ENCODE measurements at regions not wholly inside any gene's neighbourhood (a gene's known extent, or its start where the extent isn't known, plus 50 kb on each side); places are given as distances from the start of the nearest gene placed in this dataset.

GRCh38 chr16:66166490-66166889 lies 200.0 kb upstream of the CDH5 start:
- H3K9me3 ChIP-seq (ENCODE audit: low read length) = no peaks in the 10 kb centered on the region
- ChIA-PET POLR2A (ENCODE audit: unreplicated experiment) (no interaction called here), CTCF (no interaction called here)
- no peak overlapping the region for H2AFZ ChIP-seq (ENCODE audit: low read length)
- DNase-seq = no peak
- no peak for ATAC-seq
- H4K20me1 ChIP-seq (ENCODE audit: low read length) = no peaks in the 10 kb centered on the region
- no TSS peak for BruUV-seq (replicated peaks)
- no peaks in the 10 kb centered on the region for H3K9me2 ChIP-seq (replicated peaks; ENCODE audit: low read length)
- no peaks in the 10 kb centered on the region for H3F3A ChIP-seq (ENCODE audit: low read length, unreplicated experiment)
- no peaks in the 10 kb centered on the region for H3K79me2 ChIP-seq (ENCODE audit: low read length)
- no peak overlapping the region for H3K27ac ChIP-seq (ENCODE audit: low read length)
- intact Hi-C loops (cut with micrococcal nuclease) = no loop called here
- H3K4me2 ChIP-seq (ENCODE audit: low read length) = no peak overlapping the region
- H3K4me1 ChIP-seq (ENCODE audit: insufficient read depth, low read length) = no peaks in the 10 kb centered on the region
- H3K36me3 ChIP-seq (ENCODE audit: low read depth, low read length) = no peaks in the 10 kb centered on the region
- no peak overlapping the region for H3K4me3 ChIP-seq (ENCODE audit: low read length)
- H3K27me3 ChIP-seq (ENCODE audit: low read length) = no peaks in the 10 kb centered on the region
- no peak overlapping the region for H3K9ac ChIP-seq (ENCODE audit: low read length)
- TF ChIP-seq CTCF (conservative IDR thresholded peaks at IDR 0.05; ENCODE audit: low read depth, low read length) = no peak
- TF ChIP-seq EZH2phosphoT487 (IDR thresholded peaks at IDR 0.05; ENCODE audit: borderline replicate concordance, low read length) = no peak
- no peak for TF ChIP-seq EZH2 (IDR thresholded peaks at IDR 0.05; ENCODE audit: low read length, unreplicated experiment)

- ATAC-seq (no peak), DNase-seq (no peak)
- H3K36me3 ChIP-seq (ENCODE audit: low read depth, low read length) = no peaks in the 10 kb centered on the region
- H4K20me1 ChIP-seq (ENCODE audit: low read length) = no peaks in the 10 kb centered on the region
- no peak overlapping the region for H3K4me2 ChIP-seq (ENCODE audit: low read length)
- no peaks in the 10 kb centered on the region for H3K27me3 ChIP-seq (ENCODE audit: low read length)
- ChIA-PET CTCF (no interaction called here), POLR2A (ENCODE audit: unreplicated experiment) (no interaction called here)
- H3K4me1 ChIP-seq (ENCODE audit: insufficient read depth, low read length) = no peaks in the 10 kb centered on the region
- TF ChIP-seq EZH2phosphoT487 (IDR thresholded peaks at IDR 0.05; ENCODE audit: borderline replicate concordance, low read length) = no peak
- no peak for TF ChIP-seq CTCF (conservative IDR thresholded peaks at IDR 0.05; ENCODE audit: low read depth, low read length)
- no peak for TF ChIP-seq EZH2 (IDR thresholded peaks at IDR 0.05; ENCODE audit: low read length, unreplicated experiment)
- no peaks in the 10 kb centered on the region for H3F3A ChIP-seq (ENCODE audit: low read length, unreplicated experiment)
- H3K9ac ChIP-seq (ENCODE audit: low read length) = no peak overlapping the region
- H3K9me2 ChIP-seq (replicated peaks; ENCODE audit: low read length) = no peaks in the 10 kb centered on the region
- no peaks in the 10 kb centered on the region for H3K79me2 ChIP-seq (ENCODE audit: low read length)
- no peak overlapping the region for H3K4me3 ChIP-seq (ENCODE audit: low read length)
- BruUV-seq (replicated peaks) = no TSS peak
- H3K9me3 ChIP-seq (ENCODE audit: low read length) = no peaks in the 10 kb centered on the region
- intact Hi-C loops (cut with micrococcal nuclease) = no loop called here
- no peak overlapping the region for H3K27ac ChIP-seq (ENCODE audit: low read length)
- H2AFZ ChIP-seq (ENCODE audit: low read length) = no peak overlapping the region
These were observed 200.6 kb upstream of the CDH5 start for GRCh38 chr16:66165879-66166278.

GRCh38 chr16:66164581-66165247 lies 201.8 kb upstream of the CDH5 start:
- Histone ChIP-seq H3F3A (ENCODE audit: low read length, unreplicated experiment) (no peaks in the 10 kb centered on the region), H3K36me3 (ENCODE audit: low read depth, low read length) (no peaks in the 10 kb centered on the region), H2AFZ (ENCODE audit: low read length) (no peak overlapping the region), H3K4me2 (ENCODE audit: low read length) (no peak overlapping the region), H3K4me1 (ENCODE audit: insufficient read depth, low read length) (no peaks in the 10 kb centered on the region), H3K4me3 (ENCODE audit: low read length) (no peak overlapping the region), H3K9me2 (replicated peaks; ENCODE audit: low read length) (no peaks in the 10 kb centered on the region), H3K79me2 (ENCODE audit: low read length) (no peaks in the 10 kb centered on the region), H3K27ac (ENCODE audit: low read length) (no peak overlapping the region), H3K9ac (ENCODE audit: low read length) (no peak overlapping the region), H3K9me3 (ENCODE audit: low read length) (no peaks in the 10 kb centered on the region), H3K27me3 (ENCODE audit: low read length) (no peaks in the 10 kb centered on the region), H4K20me1 (ENCODE audit: low read length) (no peaks in the 10 kb centered on the region)
- DNase-seq (no peak), ATAC-seq (no peak)
- no TSS peak for BruUV-seq (replicated peaks)
- CTCF ChIA-PET = no interaction called here
- TF ChIP-seq CTCF (conservative IDR thresholded peaks at IDR 0.05; ENCODE audit: low read depth, low read length) (no peak), EZH2phosphoT487 (IDR thresholded peaks at IDR 0.05; ENCODE audit: borderline replicate concordance, low read length) (no peak), EZH2 (IDR thresholded peaks at IDR 0.05; ENCODE audit: low read length, unreplicated experiment) (no peak)
- POLR2A ChIA-PET (ENCODE audit: unreplicated experiment) = interaction anchor here (0.6 kb wide), 1 partner anchor 667 kb away, joined by 3 read pairs; no protein-coding TSS in a partner anchor
- intact Hi-C loops (cut with micrococcal nuclease) = no loop called here
